NCI-H2196 treated with DMSO at 0.1 percent for 48 hours (cell line): ENCODE measurements at regions not wholly inside any gene's neighbourhood (a gene's known extent, or its start where the extent isn't known, plus 50 kb on each side); places are given as distances from the start of the nearest gene placed in this dataset.

Experiments used
- DNase-seq: peaks from one replicate; lab custom pipeline; 2025; ENCODE audit not compliant: unreplicated experiment; lab: John Stamatoyannopoulos, UW

- no peak for DNase-seq
Measured at GRCh38 chr22:48711031-48711431, 1116.6 kb downstream of the BRD1 start.

- no peak for DNase-seq
Measured at GRCh38 chr22:48710410-48710809, 1117.3 kb downstream of the BRD1 start.

- DNase-seq, result no peak
Measured at GRCh38 chr22:48709976-48710375, 1117.7 kb downstream of the BRD1 start.

- DNase-seq, result no peak
Measured at GRCh38 chr22:48709453-48709852, 1118.2 kb downstream of the BRD1 start.

GRCh38 chr22:48708558-48709245, 1119.0 kb downstream of the BRD1 start:
- DNase-seq, result no peak

- DNase-seq, result no peak
Measured at GRCh38 chr22:48707763-48708557, 1119.7 kb downstream of the BRD1 start.

- no peak for DNase-seq
Measured at GRCh38 chr22:48706934-48707762, 1120.5 kb downstream of the BRD1 start.

GRCh38 chr22:48705917-48706605, 1121.6 kb downstream of the BRD1 start:
- DNase-seq, result no peak

GRCh38 chr22:48705159-48705916, 1122.3 kb downstream of the BRD1 start:
- no peak for DNase-seq

- DNase-seq, result no peak
Measured at GRCh38 chr22:48704335-48704734, 1123.3 kb downstream of the BRD1 start.

GRCh38 chr22:48703265-48703941, 1124.3 kb downstream of the BRD1 start:
- DNase-seq, result no peak

GRCh38 chr22:48702573-48703264, 1125.0 kb downstream of the BRD1 start:
- DNase-seq, result no peak

GRCh38 chr22:48701296-48702030, 1126.2 kb downstream of the BRD1 start:
- DNase-seq, result no peak

- DNase-seq, result no peak
Measured at GRCh38 chr22:48700566-48701295, 1126.9 kb downstream of the BRD1 start.

- no peak for DNase-seq
Measured at GRCh38 chr22:48700180-48700565, 1127.5 kb downstream of the BRD1 start.

- no peak for DNase-seq
Measured at GRCh38 chr22:48699511-48699910, 1128.2 kb downstream of the BRD1 start.

- no peak for DNase-seq
Measured at GRCh38 chr22:48698618-48699017, 1129.1 kb downstream of the BRD1 start.
